DMS53 (cell line): ENCODE measurements at regions not wholly inside any gene's neighbourhood (a gene's known extent, or its start where the extent isn't known, plus 50 kb on each side); places are given as distances from the start of the nearest gene placed in this dataset.

Experiments used
- DNase-seq: peaks from one replicate; lab custom pipeline; 2025; lab: John Stamatoyannopoulos, UW

GRCh38 chr2:195537811-195538210, 119.2 kb upstream of the SLC39A10 start:
- DNase-seq, result no peak

DNA sequence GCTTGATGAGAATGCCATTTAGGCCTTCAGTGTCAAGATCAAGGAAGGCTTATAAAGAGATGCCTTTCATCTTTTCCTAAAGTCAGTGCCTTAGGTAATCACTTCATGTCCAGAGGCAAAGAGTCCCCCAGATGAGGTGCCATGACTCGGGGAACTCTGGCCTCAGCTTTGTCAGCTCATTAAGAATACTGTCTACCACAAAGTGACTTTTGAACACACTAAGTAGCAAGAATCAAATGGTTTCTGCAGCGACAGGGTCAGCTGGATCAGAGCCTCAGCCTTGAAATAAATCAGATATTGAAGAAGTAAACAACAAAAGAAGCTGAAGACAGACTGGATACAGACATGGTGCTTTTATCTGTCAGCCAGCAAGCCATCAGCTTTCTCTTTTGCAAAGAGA, 120.1 kb upstream of the SLC39A10 start:
- no peak for DNase-seq

- DNase-seq, result no peak
Measured at GRCh38 chr2:195535911-195536522, 121.0 kb upstream of the SLC39A10 start.

DNA sequence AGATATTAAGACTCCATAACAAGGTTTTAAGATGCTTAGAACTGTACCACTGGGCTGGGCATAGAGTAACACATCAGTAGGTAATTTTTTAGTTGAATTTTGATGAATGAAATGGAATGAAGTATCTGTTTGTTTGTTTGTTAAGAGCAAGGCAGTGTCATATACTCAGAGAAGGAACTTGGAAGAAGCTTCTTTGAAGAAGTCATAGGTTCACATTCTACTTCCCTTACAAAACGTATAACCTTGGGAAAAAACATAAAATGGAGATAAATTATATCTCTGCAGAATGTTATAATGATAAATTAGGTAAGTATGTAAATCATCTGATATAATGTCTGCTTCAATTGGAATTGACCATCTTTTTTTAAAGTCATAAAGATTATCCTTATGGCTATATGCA, 122.1 kb upstream of the SLC39A10 start:
- DNase-seq, result no peak

GRCh38 chr2:195533771-195534642, 123.0 kb upstream of the SLC39A10 start:
- no peak for DNase-seq

GRCh38 chr2:195532628-195533271, 124.3 kb upstream of the SLC39A10 start:
- peak; percentile 11 for DNase-seq

- DNase-seq, result no peak
Measured at GRCh38 chr2:195532255-195532627, 124.8 kb upstream of the SLC39A10 start.

DNA sequence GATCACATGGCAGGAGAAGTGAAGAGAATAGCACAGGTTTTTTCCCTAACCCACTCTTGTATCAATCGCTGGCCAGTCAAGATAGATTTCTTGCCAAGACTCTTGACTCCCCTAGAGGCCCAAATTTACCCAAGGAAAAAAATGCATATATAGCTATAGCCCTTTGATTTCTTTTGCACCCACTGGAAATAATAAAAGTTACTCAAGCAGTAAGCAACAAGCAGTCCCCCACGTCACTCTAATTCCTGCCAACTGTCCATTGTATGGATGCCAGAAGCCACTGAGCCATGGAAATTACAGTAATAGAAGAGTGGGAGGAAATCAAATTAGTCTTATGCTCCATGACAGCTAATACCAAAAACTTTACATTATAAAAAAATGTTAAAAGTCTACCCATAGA, 125.3 kb upstream of the SLC39A10 start:
- no peak for DNase-seq

GRCh38 chr2:195523242-195523641, 133.8 kb upstream of the SLC39A10 start:
- DNase-seq, result peak; percentile 18

DNA sequence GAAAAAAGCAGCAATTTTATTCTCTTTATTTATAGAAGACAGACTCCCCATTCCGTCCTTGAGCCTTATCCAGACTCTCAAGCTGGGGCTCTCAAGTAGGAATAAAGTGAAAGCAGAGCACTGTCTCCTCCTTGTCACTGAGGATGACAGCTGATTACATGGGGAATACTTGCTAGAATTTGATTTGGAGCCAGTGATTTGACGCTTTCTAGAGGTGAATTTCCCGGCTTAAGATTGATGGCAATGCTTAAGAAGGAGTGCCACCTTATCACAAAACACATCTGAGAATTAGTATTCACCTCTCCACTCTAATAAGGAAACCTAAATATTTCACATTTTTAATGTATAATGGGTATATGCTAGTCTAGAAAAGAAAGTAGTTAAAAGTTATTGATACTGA, 135.4 kb upstream of the SLC39A10 start:
- DNase-seq, result no peak

GRCh38 chr2:195520671-195521155, 136.3 kb upstream of the SLC39A10 start:
- DNase-seq, result no peak

DNA sequence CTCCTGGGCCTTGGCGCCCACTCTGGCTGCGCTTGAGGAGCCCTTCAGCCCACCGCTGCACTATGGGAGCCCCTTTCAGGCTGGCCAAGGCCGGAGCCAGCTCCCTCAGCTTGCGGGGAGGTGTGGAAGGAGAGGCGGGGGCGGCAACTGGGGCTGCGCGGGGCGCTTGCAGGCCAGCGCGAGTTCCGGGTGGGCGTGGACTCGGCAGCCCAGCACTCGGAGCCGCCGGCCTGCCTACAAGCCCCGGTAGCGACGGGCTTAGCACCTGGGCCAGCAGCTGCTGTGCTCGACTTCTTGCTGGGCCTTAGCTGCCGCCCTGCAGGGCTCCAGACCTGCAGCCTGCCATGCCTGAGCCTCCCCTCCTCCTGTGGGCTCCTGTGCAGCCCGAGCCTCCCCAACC, 141.5 kb upstream of the SLC39A10 start:
- no peak for DNase-seq

DNA sequence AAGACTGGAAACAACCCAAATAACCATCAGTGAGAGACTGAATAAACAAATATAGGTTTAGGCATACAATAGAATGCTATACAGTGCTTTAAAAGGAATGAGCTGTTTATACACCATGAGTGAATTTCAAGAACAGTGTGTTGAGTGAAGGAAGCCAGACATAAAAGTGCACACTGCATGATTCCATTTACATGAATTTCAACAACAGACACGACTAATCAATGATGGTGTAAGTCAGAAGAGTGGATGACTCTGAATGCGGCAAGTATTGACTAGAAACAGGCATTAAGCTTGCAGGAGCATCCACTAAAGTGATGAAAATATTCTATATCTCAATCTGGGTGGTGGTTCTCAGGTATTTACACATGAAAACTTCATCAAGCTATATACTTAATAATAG, 142.7 kb upstream of the SLC39A10 start:
- no peak for DNase-seq

- no peak for DNase-seq
Measured at GRCh38 chr2:195513119-195513518, 143.9 kb upstream of the SLC39A10 start.

DNA sequence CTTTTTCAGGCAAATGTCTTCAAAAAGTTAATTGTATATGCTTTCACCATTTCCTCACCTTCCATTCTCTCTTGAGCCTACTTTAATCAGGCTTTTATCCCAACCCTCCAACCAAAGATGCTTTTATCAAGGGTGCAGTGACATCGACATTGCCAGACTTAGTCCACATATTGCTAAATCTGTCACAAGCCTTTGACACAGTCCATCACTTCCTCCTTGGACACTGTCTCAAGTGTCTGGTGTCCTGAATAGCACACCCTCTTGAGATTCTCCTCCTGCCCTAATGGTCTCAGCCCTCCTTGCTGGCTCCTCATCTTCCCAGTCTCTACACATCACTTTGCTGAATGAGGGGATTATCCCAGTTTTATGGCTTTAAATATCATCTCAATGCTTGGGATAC, 147.5 kb upstream of the SLC39A10 start:
- DNase-seq, result no peak

DNA sequence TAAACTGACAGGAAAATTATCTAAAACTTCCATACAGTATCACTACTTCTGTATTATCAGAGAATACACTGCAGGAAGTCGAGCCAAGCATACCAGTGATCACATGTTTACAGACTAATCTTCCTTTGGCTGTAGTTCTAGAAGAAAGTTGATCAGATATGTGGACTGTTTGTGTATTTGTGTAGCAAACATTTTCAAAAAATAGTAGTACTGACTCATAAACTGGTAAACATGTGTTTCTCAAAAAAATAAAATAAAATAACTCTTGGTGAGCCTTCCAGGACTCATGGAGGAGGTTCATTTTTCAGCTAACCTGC, 148.9 kb upstream of the SLC39A10 start:
- DNase-seq, result no peak

DNA sequence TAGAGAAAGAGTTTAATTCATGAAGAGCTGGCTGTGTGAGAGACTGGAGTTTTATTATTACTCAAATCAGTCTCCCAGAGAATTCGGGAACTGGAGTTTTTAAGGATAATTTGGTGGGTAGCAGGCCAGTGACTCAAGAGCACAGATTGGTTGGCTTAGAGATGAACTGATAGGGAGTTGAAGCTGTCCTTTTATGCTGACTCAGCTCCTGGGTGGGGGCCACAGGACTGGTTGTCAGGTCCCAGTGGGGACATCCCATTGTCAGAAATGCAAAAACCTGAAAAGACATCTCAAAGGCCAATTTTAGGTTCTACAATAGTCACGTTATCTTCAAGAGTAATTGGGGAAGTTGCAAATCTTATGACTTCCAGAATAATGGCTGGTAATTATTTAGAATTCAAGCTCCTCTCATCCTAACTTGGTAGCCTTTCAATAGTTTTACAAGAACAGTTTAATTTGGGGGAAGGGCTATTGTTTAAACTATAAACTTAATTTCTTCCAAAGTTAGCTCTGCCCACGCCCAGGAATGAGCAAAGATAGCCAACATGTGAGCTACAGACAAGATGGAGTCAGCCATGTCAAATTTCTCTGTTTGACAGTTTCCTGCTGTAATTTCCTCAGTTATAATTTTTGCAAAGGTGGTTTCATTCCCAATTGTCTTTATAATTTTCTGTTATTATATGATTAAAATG, 149.4 kb upstream of the SLC39A10 start:
- DNase-seq, result no peak

GRCh38 chr2:195505701-195506100, 151.3 kb upstream of the SLC39A10 start:
- no peak for DNase-seq

- DNase-seq, result no peak
Measured at GRCh38 chr2:195503208-195503607, 153.8 kb upstream of the SLC39A10 start.

- DNase-seq, result no peak
Measured at GRCh38 chr2:195501746-195502145, 155.3 kb upstream of the SLC39A10 start.

DNA sequence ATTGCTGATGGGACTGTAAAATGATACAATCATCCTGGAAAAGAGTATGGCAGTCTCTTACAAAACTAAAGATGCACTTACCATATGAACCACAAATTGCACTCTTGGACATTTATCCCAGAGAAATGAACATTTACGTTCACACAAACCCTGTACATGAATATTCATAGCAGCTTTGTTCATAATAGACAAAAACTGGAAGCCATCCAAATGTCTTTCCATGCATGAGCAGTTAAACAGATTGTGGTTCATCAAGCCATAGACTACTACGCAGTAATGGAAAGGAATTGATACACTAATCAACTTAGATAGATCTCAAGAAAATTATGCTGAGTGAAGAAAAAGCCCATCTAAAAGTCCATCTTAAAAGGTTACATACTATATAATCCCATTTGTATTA, 156.1 kb upstream of the SLC39A10 start:
- DNase-seq, result no peak

- DNase-seq, result no peak
Measured at GRCh38 chr2:195498839-195499490, 158.1 kb upstream of the SLC39A10 start.
